ENCODE measurements at regions not wholly inside any gene's neighbourhood (a gene's known extent, or its start where the extent isn't known, plus 50 kb on each side); places are given as distances from the start of the nearest gene placed in this dataset.

DNA sequence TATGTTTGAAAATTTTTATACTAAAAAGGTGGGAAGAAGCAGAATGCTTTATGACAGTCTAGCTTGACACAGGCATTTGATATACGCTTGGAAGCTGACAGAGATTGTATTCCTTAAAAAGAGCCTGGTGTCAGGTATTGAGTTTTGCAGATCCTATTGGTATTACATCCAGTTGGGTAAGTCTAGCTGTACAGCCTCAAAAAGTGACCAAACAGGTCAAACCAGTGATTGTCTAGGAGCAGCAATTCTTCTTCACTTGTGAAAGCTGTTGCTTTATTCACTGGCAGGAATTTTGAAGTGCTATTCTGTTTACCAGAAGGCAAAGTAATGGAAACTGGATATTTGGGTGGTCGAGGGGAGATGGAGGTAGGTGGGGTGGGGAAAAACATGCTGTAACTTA, 77.5 kb downstream of the UCHL1 start:
- no peaks in the 10 kb centered on the region for H3K4me1 ChIP-seq
- no peaks in the 10 kb centered on the region for H3K36me3 ChIP-seq
- no peak overlapping the region for H3K4me3 ChIP-seq
- no peaks in the 10 kb centered on the region for H3K9me3 ChIP-seq
- DNase-seq (no peak), ATAC-seq (no peak)
- no peak for TF ChIP-seq POLR2A (IDR thresholded peaks at IDR 0.05)
- TF ChIP-seq, protein P1, sequence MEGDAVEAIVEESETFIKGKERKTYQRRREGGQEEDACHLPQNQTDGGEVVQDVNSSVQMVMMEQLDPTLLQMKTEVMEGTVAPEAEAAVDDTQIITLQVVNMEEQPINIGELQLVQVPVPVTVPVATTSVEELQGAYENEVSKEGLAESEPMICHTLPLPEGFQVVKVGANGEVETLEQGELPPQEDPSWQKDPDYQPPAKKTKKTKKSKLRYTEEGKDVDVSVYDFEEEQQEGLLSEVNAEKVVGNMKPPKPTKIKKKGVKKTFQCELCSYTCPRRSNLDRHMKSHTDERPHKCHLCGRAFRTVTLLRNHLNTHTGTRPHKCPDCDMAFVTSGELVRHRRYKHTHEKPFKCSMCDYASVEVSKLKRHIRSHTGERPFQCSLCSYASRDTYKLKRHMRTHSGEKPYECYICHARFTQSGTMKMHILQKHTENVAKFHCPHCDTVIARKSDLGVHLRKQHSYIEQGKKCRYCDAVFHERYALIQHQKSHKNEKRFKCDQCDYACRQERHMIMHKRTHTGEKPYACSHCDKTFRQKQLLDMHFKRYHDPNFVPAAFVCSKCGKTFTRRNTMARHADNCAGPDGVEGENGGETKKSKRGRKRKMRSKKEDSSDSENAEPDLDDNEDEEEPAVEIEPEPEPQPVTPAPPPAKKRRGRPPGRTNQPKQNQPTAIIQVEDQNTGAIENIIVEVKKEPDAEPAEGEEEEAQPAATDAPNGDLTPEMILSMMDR (IDR thresholded peaks at IDR 0.05 in 4 of 5, conservative IDR thresholded peaks at IDR 0.05 in 1 of 5), result no peak
- no peaks in the 10 kb centered on the region for H3K27me3 ChIP-seq
- in situ Hi-C loops (cut with MboI; ENCODE audit: low sequenced_read_pairs in 4 of 4) (no loop called here), intact Hi-C loops (cut with DNase I; ENCODE audit: low total_unique reads) (no loop called here)
- no peak overlapping the region for H3K27ac ChIP-seq

DNA sequence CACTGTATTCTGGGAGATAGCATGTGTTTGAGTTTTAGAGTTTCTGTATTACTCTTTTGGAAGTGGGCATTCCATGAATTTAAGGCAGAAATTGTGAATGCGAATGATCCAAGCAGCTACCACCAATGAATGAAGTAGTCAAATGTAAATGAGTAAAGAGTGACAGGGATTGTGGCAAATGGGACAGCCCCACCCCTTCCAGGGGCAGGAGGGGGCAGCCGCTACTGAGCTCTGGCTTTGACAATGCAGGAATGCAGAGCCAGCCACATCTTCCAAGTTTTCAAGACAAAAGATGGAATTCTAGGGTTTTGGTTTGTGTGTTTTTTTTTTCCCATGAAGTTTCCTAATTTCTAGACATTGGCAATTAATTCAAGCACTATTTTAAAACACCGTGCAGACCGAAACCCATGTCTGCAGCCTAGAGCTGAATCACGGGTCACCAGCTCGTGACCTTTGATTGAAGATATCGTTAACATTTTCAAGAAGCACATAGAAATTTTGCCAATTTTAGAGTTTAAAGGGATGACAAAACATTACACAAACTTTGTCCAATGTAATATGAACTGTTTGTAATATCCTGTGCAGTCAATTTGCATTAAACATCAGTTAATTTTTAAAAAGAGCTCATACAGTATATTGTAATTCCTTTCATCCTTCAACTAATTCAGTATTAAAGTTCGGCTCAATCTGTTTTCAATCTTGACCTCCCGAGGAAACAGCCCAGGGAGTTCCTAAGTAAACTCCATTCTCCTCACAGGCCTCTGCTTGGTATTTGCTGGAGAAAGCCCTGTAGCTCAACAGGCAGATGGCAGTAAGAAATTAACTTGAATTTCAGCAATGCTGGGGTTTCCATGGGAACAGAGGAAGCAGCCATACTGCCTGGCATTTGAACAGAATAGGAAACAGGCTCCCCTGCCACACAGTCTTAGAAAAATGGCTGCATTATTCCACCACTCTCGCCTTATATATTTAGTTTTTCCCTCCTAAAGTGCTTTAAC, 83.4 kb downstream of the UCHL1 start:
- intact Hi-C loops (cut with DNase I; ENCODE audit: low total_unique reads) (no loop called here), in situ Hi-C loops (cut with MboI; ENCODE audit: low sequenced_read_pairs in 4 of 4) (loop anchor here in 1 of 4 donors (10.0 kb wide), 1 partner anchor 55 kb away; no protein-coding TSS in a partner anchor)
- H3K4me3 ChIP-seq, result no peak overlapping the region
- no peaks in the 10 kb centered on the region for H3K9me3 ChIP-seq
- no peaks in the 10 kb centered on the region for H3K27me3 ChIP-seq
- no peak for DNase-seq
- no peaks in the 10 kb centered on the region for H3K4me1 ChIP-seq
- ATAC-seq, result peak in 1 of 2 donors; percentile 39
- H3K36me3 ChIP-seq, result no peaks in the 10 kb centered on the region
- TF ChIP-seq, protein P1 (IDR thresholded peaks at IDR 0.05 in 4 of 5, conservative IDR thresholded peaks at IDR 0.05 in 1 of 5), result no peak
- no peak for TF ChIP-seq POLR2A (IDR thresholded peaks at IDR 0.05)
- no peak overlapping the region for H3K27ac ChIP-seq

DNA sequence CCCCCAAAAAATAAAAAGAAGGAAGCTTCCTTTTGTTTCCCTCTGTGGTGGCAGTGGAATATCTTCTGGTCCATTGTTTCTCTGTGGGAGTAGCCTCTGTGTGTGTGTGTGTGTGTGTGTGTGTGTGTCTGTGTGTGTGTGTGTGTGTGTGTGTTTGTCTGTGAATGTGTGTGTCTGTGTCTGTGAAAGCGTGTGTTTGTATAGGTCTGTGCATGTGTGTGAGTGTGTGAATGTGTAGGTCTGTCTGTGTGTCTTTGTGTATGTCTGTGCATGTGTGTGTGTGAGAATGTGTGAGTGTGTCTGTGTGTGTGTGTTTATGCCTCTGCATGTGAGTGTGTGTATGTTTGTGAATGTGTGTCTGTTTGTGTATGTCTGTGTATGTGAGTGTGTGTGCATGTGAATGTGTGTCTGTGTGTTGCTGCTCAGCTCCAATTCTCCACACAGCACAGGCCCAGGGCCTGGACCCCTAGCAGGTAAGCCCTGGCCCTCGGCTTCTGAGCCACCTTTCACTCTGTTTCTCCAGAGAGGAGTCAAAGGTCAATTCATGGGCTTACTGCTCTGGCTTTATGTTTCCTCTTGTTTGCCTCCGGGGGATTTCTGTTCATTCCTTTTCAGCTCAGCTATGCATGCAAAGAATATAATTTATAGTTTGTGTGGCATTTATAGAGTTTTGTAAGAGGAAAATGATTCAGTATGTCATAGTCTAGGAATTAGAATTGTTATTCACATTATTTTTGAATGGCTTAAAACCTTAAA, 89.8 kb downstream of the UCHL1 start:
- Histone ChIP-seq H3K36me3 (no peaks in the 10 kb centered on the region), H3K27ac (no peak overlapping the region), H3K4me1 (no peaks in the 10 kb centered on the region), H3K9me3 (no peaks in the 10 kb centered on the region), H3K4me3 (no peak overlapping the region), H3K27me3 (no peaks in the 10 kb centered on the region)
- ATAC-seq (no peak), DNase-seq (no peak)
- TF ChIP-seq POLR2A (IDR thresholded peaks at IDR 0.05), result no peak
- TF ChIP-seq, protein P1 (IDR thresholded peaks at IDR 0.05 in 4 of 5, conservative IDR thresholded peaks at IDR 0.05 in 1 of 5), result no peak
- in situ Hi-C loops (cut with MboI; ENCODE audit: low sequenced_read_pairs in 4 of 4), result loop anchor here in 1 of 4 donors (10.0 kb wide), 1 partner anchor 62 kb away; no protein-coding TSS in a partner anchor
- intact Hi-C loops (cut with DNase I; ENCODE audit: low total_unique reads), result no loop called here

DNA sequence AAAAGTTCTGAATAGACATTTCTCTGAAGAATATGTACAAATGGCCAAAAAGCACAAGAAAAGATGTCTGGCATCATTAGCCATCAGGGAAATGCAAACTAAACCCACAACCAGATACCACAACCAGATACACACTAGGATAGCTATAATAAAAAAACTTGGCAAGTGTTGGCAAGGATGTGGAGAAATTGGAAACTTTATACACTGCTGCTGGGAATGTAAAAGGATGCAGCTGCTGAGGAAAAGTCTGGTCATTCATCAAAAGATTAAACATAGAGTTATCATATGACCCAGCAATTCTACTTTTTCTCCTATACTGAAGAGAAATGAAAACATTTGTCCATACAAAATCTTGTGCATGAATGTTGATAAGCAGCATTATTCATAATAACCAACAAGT, 92.3 kb downstream of the UCHL1 start:
- in situ Hi-C loops (cut with MboI; ENCODE audit: low sequenced_read_pairs in 4 of 4), result loop anchor here in 1 of 4 donors (10.0 kb wide), 1 partner anchor 64 kb away; no protein-coding TSS in a partner anchor
- intact Hi-C loops (cut with DNase I; ENCODE audit: low total_unique reads), result no loop called here
- TF ChIP-seq POLR2A (IDR thresholded peaks at IDR 0.05), result no peak

More for the DNA sequence above, 92.3 kb downstream of the UCHL1 start:
- DNase-seq, result no peak
- Histone ChIP-seq H3K27me3 (no peaks in the 10 kb centered on the region), H3K4me3 (no peak overlapping the region), H3K27ac (no peak overlapping the region), H3K4me1 (no peaks in the 10 kb centered on the region), H3K9me3 (no peaks in the 10 kb centered on the region), H3K36me3 (no peaks in the 10 kb centered on the region)
- ATAC-seq, result no peak

Measured in gastrocnemius medialis (tissue), 4 donors.